NCI-H1048 (cell line): ENCODE measurements at regions not wholly inside any gene's neighbourhood (a gene's known extent, or its start where the extent isn't known, plus 50 kb on each side); places are given as distances from the start of the nearest gene placed in this dataset.
"Not testable (repeated sequence)": the region's sequence is repeated elsewhere in the genome, so short reads cannot be mapped to it uniquely, and the experiment has no call there.

Experiments
- DNase-seq: peaks from one replicate; lab custom pipeline; 2025; lab: John Stamatoyannopoulos, UW

GRCh38 chr5:15334551-15335266 is 165.3 kb upstream of the FBXL7 start:
- DNase-seq: no peak

GRCh38 chr5:15333091-15333490 is 166.9 kb upstream of the FBXL7 start:
- no peak for DNase-seq

- no peak for DNase-seq
Observed at GRCh38 chr5:15326932-15327331, 173.0 kb upstream of the FBXL7 start.

GRCh38 chr5:15326471-15326870 is 173.5 kb upstream of the FBXL7 start:
- no peak for DNase-seq

- no peak for DNase-seq
Observed at GRCh38 chr5:15322421-15322820, 177.6 kb upstream of the FBXL7 start.

GRCh38 chr5:15321776-15322175 is 178.2 kb upstream of the FBXL7 start:
- no peak for DNase-seq

- no peak for DNase-seq
Observed at GRCh38 chr5:15320871-15321270, 179.1 kb upstream of the FBXL7 start.

GRCh38 chr5:15304914-15305834 is 194.8 kb upstream of the FBXL7 start:
- DNase-seq: no peak

- DNase-seq: no peak
Observed at GRCh38 chr5:15304066-15304731, 195.8 kb upstream of the FBXL7 start.

- DNase-seq: no peak
Observed at GRCh38 chr5:15300141-15300540, 199.8 kb upstream of the FBXL7 start.

GRCh38 chr5:15290953-15291352 is 209.0 kb upstream of the FBXL7 start:
- DNase-seq: no peak

- DNase-seq: no peak
Observed at GRCh38 chr5:15286650-15287049, 213.3 kb upstream of the FBXL7 start.

- no peak for DNase-seq
Observed at GRCh38 chr5:15285901-15286583, 213.9 kb upstream of the FBXL7 start.

GRCh38 chr5:15284706-15285105 is 215.3 kb upstream of the FBXL7 start:
- no peak for DNase-seq

- DNase-seq: no peak
Observed at GRCh38 chr5:15283076-15283475, 216.9 kb upstream of the FBXL7 start.

- DNase-seq: no peak
Observed at GRCh38 chr5:15282611-15283010, 217.4 kb upstream of the FBXL7 start.

GRCh38 chr5:15271596-15271995 is 228.4 kb upstream of the FBXL7 start:
- DNase-seq: not testable (repeated sequence)

- DNase-seq: no peak
Observed at GRCh38 chr5:15267966-15268365, 232.0 kb upstream of the FBXL7 start.

GRCh38 chr5:15266841-15267240 is 233.1 kb upstream of the FBXL7 start:
- no peak for DNase-seq

- no peak for DNase-seq
Observed at GRCh38 chr5:15266229-15266628, 233.8 kb upstream of the FBXL7 start.

GRCh38 chr5:15263942-15264341 is 236.0 kb upstream of the FBXL7 start:
- no peak for DNase-seq

GRCh38 chr5:15263406-15263805 is 236.6 kb upstream of the FBXL7 start:
- no peak for DNase-seq
